Ovary (tissue), 7 donors: ENCODE measurements at regions not wholly inside any gene's neighbourhood (a gene's known extent, or its start where the extent isn't known, plus 50 kb on each side); places are given as distances from the start of the nearest gene placed in this dataset.

Experiments
- DNase-seq, 5 donors: peaks; one replicate each; pipeline ENCODE4 v3.0.0-alpha.2; 2019 to 2020
- H3K27ac ChIP-seq, 2 donors: fragments of 200-600 bp; one replicate each; pipeline versions ENCODE4 v1.5.1 to v1.8.0; 2019 to 2022
- H3K27me3 ChIP-seq: fragments of 200-600 bp; one replicate; pipeline ENCODE4 v1.8.0; 2022
- H3K36me3 ChIP-seq: fragments of 200-600 bp; sonication (generic); one replicate; pipeline ENCODE4 v1.5.1; 2019
- H3K4me1 ChIP-seq: one replicate; pipeline ENCODE4 v1.8.1; 2013; ENCODE audit warnings: mild to moderate bottlenecking, moderate library complexity; ENCODE audit not compliant: insufficient read depth
- H3K4me3 ChIP-seq: fragments of 200-600 bp; sonication (generic); one replicate; pipeline ENCODE4 v1.5.1; 2017
- H3K9me3 ChIP-seq, 2 donors: fragments of 200-600 bp in 1 of 2; sonication (generic) in 1 of 2; one replicate each; pipeline versions ENCODE4 v1.5.1 to v1.8.1; 2013 to 2019; ENCODE audit warnings: mild to moderate bottlenecking in 1 of 2, moderate library complexity in 1 of 2
- CTCF ChIP-seq, 3 donors: fragments of 450-650 bp in 2 of 3; fragments of 200-600 bp in 1 of 3; IDR thresholded peaks; one replicate each; pipeline versions ENCODE4 v1.5.1 to v1.8.0; 2016 to 2022; ENCODE audit warnings: antibody characterized with exemption in 3 of 3, mild to moderate bottlenecking in 1 of 3
- EP300 ChIP-seq: sonication (generic); formaldehyde crosslinking; IDR thresholded peaks from one replicate; pipeline ENCODE4 v1.6.1; 2017; ENCODE audit warnings: antibody characterized with exemption
- POLR2A ChIP-seq: fragments of 450-650 bp; IDR thresholded peaks from one replicate; pipeline ENCODE4 v1.6.1; 2017; ENCODE audit warnings: antibody characterized with exemption, mild to moderate bottlenecking, moderate library complexity
- WGBS, 3 donors: extraction: QIAGEN DNeasy Blood & Tissue Kit in 1 of 3; methylation state at CpG; one replicate each; pipeline versions ENCODE4 v1.1.5 to v1.1.7; 2013 to 2017; 5-methylcytosine and 5-hydroxymethylcytosine counted together
- intact Hi-C, 4 donors: fragments of 100-400 bp; cut with DNase I; formaldehyde crosslinking; loops; one replicate each; pipeline versions ENCODE4 v1.11.0 to v1.15.1; 2022 to 2023
- donor health status: DM: no; HTN: no; CAD: no; lungs with moderate emphysema.
- donor health status: DM: no; HTN: no; CAD: no.
- donor health status: Bipolar disorder and iron deficiency.
- donor health status: DM: no; HTN: no; CAD: no.
- donor health status: DM: yes; HTN: yes; CAD: no.

DNA sequence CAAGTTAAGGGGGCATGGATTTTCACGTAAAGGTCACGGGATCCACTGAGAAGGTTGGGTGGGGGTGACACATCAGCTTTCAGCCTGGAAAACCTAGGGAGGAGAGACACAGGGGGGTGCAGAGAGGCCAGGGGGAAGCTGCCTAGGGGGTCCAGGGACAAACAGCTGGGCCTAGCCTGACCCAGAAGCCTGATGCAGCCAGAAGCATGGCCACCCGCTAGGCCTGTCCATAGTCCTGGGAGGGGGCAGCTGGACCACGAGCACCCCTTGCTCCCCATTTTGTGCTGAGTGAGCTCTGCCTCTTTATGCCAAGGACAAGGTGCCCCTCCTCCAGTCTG lies 322.7 kb upstream of the RTL1 start:
- H3K4me1 ChIP-seq = peaks cover 3% of the 10 kb centered on the region
- intact Hi-C loops = loop anchor here in 2 of 4 donors (1.0 to 5.0 kb wide), 2 partner anchors 174 to 336 kb away; partner anchors contain the start of gene DIO3 (in 1 of the 2)
- no peaks in the 10 kb centered on the region for H3K27me3 ChIP-seq
- no peak for DNase-seq
- WGBS, 3 donors = 83 to 91% (median 87%) methylated on average over 3 to 4 of the region's 4 CpGs
- H3K36me3 ChIP-seq = no peaks in the 10 kb centered on the region
- H3K4me3 ChIP-seq = no peak overlapping the region
- no peak overlapping the region for H3K27ac ChIP-seq
- H3K9me3 ChIP-seq = no peaks in the 10 kb centered on the region
- TF ChIP-seq EP300 (no peak), CTCF (IDR thresholded peaks at IDR 0.05) (no peak), POLR2A (no peak)

DNA sequence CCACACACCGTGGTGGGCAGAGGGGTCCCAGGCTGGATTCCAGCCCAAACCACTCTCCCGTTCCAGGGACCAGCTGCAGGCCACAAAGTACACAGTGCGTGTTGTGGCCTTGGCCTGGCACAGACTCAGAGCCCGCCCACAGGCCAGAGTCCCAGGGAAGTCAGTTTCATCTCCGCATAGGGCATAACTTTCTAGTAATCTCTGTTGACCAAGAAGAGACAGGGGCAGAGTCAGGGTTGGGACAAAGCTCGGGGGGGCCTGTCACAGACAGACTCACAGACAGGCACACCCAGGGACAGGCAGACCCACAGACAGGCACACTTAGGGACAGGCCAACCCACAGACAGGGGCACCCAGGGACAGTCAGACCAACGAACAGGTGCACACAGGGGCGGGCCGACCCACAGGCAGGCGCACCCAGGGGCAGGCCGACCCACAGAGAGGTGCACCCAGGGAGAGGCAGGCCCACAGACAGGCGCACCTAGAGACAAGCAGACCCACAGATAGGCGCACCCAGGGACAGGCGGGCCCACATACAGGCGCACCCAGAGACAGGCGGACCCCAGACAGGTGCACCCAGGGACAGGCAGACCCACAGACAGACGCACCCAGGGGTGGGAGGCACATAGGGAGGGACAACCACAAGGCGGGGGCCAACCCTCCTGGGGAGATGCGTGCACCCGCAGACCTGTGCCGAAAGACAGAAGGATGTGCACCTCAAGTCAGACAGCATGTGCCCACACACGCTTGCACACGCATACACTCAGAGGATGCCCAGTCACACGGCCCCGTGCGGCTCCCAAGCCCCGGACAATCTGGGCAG lies 323.3 kb upstream of the RTL1 start:
- Histone ChIP-seq H3K36me3 (no peaks in the 10 kb centered on the region), H3K4me1 (peaks cover 3% of the 10 kb centered on the region), H3K9me3 (no peaks in the 10 kb centered on the region), H3K4me3 (no peak overlapping the region), H3K27ac (no peak overlapping the region), H3K27me3 (no peaks in the 10 kb centered on the region)
- TF ChIP-seq CTCF (IDR thresholded peaks at IDR 0.05) = no peak
- TF ChIP-seq EP300 = no peak
- TF ChIP-seq POLR2A = no peak
- intact Hi-C loops = loop anchor here in 2 of 4 donors (1.0 to 5.0 kb wide), 2 partner anchors 173 to 335 kb away; partner anchors contain the start of gene DIO3 (in 1 of the 2)
- DNase-seq = no peak
- 82 to 89% (median 86%) methylated on average over 26 to 27 of the region's 27 CpGs for WGBS, 3 donors

DNA sequence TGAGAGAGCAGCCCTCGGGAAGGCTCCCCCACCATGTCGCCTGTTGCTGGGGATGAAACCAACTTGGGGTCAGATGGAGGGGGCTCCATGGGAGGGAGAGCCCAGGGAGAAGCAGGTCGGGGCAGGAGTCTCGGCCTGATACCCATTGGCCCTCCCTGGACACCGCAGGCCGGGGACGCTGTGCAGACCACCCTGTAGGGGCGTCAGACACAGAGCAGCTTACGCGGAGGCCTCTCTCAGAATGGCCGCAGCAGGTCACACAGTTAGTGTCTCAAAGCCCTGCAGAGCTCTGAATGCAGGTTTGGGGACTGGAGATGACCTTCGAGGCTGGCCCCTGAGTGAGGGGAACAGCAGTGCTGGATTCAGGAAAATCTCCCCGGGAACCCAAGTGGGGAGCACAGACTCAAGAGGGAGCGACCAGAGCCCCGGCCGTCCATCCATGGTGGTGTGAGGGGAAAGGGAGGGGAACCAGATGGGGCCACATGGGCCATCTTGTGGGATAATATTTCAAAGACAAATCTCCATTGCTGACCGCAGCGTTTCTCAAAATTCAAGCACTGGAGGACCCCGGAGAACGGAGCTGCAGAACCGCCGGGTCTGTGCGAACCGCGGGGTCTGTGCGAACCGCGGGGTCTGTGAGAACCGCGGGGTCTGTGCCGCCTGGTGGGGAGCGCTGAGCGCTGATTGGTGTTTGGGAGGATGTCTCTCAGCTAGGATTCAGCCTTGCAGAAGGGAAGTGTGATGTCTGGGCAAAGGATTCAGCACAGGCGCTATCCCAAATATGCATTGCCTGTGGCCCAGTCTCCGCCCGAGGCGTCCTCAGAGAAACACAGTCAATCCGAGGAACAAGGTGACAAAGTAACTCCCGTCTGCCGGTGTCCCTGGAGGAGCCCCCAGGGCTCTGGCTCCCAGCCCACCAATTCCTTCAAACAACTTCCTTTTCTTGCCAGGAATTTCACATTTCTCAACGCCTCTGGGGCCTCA lies 324.4 kb upstream of the RTL1 start:
- no peak overlapping the region for H3K4me3 ChIP-seq
- TF ChIP-seq CTCF (IDR thresholded peaks at IDR 0.05) = no peak
- TF ChIP-seq POLR2A = no peak
- TF ChIP-seq EP300 = no peak

GRCh38 chr14:101228949-101229541 lies 325.5 kb upstream of the RTL1 start:
- intact Hi-C loops = loop anchor here in 1 of 4 donors (5.0 kb wide), 1 partner anchor 333 kb away; the partner anchor contains the start of gene DIO3
- no peak for TF ChIP-seq CTCF (IDR thresholded peaks at IDR 0.05)
- TF ChIP-seq EP300 = no peak
- no peak for TF ChIP-seq POLR2A
- H3K27ac ChIP-seq = no peak overlapping the region

More for the DNA sequence above, 324.4 kb upstream of the RTL1 start:
- H3K36me3 ChIP-seq = no peaks in the 10 kb centered on the region
- no peak overlapping the region for H3K27ac ChIP-seq
- DNase-seq = peak in 1 of 5 donors; percentile 15
- no peaks in the 10 kb centered on the region for H3K27me3 ChIP-seq
- no peaks in the 10 kb centered on the region for H3K9me3 ChIP-seq
- H3K4me1 ChIP-seq = peaks cover 3% of the 10 kb centered on the region
- intact Hi-C loops = loop anchor here in 1 of 4 donors (5.0 kb wide), 1 partner anchor 334 kb away; the partner anchor contains the start of gene DIO3
- WGBS, 3 donors = 89 to 93% (median 89%) methylated on average over 37 to 41 of the region's 41 CpGs

More at GRCh38 chr14:101228949-101229541, 325.5 kb upstream of the RTL1 start:
- DNase-seq = peak in 2 of 5 donors; percentile 22 to 54
- H3K9me3 ChIP-seq = no peaks in the 10 kb centered on the region
- peak overlapping the region; percentile 16 for H3K4me3 ChIP-seq
- no peaks in the 10 kb centered on the region for H3K27me3 ChIP-seq
- 71 to 86% (median 74%) methylated on average over 17 of the region's 17 CpGs for WGBS, 3 donors
- peaks cover 3% of the 10 kb centered on the region for H3K4me1 ChIP-seq
- no peaks in the 10 kb centered on the region for H3K36me3 ChIP-seq
